ENCODE measurements at regions not wholly inside any gene's neighbourhood (a gene's known extent, or its start where the extent isn't known, plus 50 kb on each side); places are given as distances from the start of the nearest gene placed in this dataset.

DNA sequence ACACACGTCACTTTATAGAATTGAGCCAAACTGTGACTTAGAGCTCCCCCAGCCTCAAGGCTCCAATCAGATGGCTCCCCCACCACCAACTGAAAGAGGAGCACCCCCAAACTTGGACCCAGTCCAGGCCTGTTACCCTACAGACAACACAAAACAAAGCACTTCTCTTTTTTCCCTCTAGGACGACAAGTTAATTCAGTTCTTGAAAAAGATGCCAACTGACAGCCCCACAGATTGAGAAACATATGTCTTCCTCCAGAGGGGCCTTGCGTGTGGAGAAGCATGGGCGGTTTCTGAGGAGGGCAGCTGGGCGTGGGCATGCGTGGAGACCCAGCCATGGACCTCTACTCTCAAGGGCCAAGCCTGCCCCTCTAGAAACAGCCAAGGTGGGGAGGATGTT is 229.5 kb downstream of the SHQ1 start:
- no peaks in the 10 kb centered on the region for H3K36me3 ChIP-seq (ENCODE audit: control insufficient read depth, insufficient read depth, low read length)
- dilution Hi-C loops (cut with HindIII; ENCODE audit: low sequenced_read_pairs, unreplicated experiment) (no loop called here), intact Hi-C loops (cut with micrococcal nuclease) (no loop called here), in situ Hi-C loops (cut with MboI; ENCODE audit: low sequenced_read_pairs) (no loop called here)
- no peak overlapping the region for H2BK15ac ChIP-seq (ENCODE audit: low read depth, low read length)
- no peak overlapping the region for H4K8ac ChIP-seq (ENCODE audit: low read depth in 2 of 2, low read length in 2 of 2)
- H3K4me1 ChIP-seq (ENCODE audit: control insufficient read depth, insufficient read depth, low read length): no peaks in the 10 kb centered on the region
- no peak overlapping the region for H3K4me3 ChIP-seq (ENCODE audit: insufficient read depth, low read depth, low read length)
- ChIA-PET POLR2A (ENCODE audit: unreplicated experiment) (no interaction called here), CTCF (no interaction called here)
- no peak overlapping the region for H2BK5ac ChIP-seq (ENCODE audit: low read depth, low read length, poor library complexity, severe bottlenecking)
- no peaks in the 10 kb centered on the region for H3K9me1 ChIP-seq (ENCODE audit: insufficient read depth, low read length)
- TF ChIP-seq MAFK (IDR thresholded peaks at IDR 0.05; ENCODE audit: low read depth, low read length) (no peak), SMC3 (IDR thresholded peaks at IDR 0.05; ENCODE audit: low read depth, low read length) (no peak), CEBPB (IDR thresholded peaks at IDR 0.05; ENCODE audit: low read depth, low read length) (no peak)
- TF ChIP-seq, protein P1, sequence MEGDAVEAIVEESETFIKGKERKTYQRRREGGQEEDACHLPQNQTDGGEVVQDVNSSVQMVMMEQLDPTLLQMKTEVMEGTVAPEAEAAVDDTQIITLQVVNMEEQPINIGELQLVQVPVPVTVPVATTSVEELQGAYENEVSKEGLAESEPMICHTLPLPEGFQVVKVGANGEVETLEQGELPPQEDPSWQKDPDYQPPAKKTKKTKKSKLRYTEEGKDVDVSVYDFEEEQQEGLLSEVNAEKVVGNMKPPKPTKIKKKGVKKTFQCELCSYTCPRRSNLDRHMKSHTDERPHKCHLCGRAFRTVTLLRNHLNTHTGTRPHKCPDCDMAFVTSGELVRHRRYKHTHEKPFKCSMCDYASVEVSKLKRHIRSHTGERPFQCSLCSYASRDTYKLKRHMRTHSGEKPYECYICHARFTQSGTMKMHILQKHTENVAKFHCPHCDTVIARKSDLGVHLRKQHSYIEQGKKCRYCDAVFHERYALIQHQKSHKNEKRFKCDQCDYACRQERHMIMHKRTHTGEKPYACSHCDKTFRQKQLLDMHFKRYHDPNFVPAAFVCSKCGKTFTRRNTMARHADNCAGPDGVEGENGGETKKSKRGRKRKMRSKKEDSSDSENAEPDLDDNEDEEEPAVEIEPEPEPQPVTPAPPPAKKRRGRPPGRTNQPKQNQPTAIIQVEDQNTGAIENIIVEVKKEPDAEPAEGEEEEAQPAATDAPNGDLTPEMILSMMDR (conservative IDR thresholded peaks at IDR 0.05; ENCODE audit: low read depth, low read length): no peak
- no peak overlapping the region for H3K4ac ChIP-seq (ENCODE audit: low read depth, low read length)
- DNase-seq (no peak), ATAC-seq (ENCODE audit: low read depth) (no peak)
- H2BK120ac ChIP-seq (ENCODE audit: low read depth, low read length): no peak overlapping the region
- H3K56ac ChIP-seq (ENCODE audit: extremely low read depth, insufficient read depth, low read length): no peak overlapping the region
- H3K18ac ChIP-seq (ENCODE audit: low read depth, low read length): no peak overlapping the region
- no peak overlapping the region for H3K4me2 ChIP-seq (ENCODE audit: low read depth, low read length)
- peaks cover 9% of the 10 kb centered on the region for H3K27me3 ChIP-seq (ENCODE audit: control insufficient read depth, insufficient read depth, low read length)
- H3K9ac ChIP-seq (ENCODE audit: low read depth, low read length): no peak overlapping the region
- H4K20me1 ChIP-seq (ENCODE audit: insufficient read depth, low read length): no peaks in the 10 kb centered on the region
- no peaks in the 10 kb centered on the region; the same call in 1 of the 2 replicates for H3K9me3 ChIP-seq (ENCODE audit: control insufficient read depth, insufficient read depth, low read length)
- no CpG with 5 or more reads among the region's 6 CpGs for WGBS, 2 experiments (ENCODE audit: extremely low coverage in 2 of 2, insufficient read length in 1 of 2)
- H2AFZ ChIP-seq (replicated peaks; ENCODE audit: low read length, poor library complexity): no peak overlapping the region
- no peak overlapping the region for H2AK9ac ChIP-seq (replicated peaks; ENCODE audit: low read depth, low read length, poor library complexity)
- no peak overlapping the region for H3K14ac ChIP-seq (replicated peaks; ENCODE audit: low read depth, low read length)
- no peak overlapping the region for H4K5ac ChIP-seq (ENCODE audit: low read depth, low read length)
- no peak overlapping the region for H3K23ac ChIP-seq (ENCODE audit: low read depth, low read length)
- H3K79me1 ChIP-seq (ENCODE audit: low read depth in 1 of 2, low read length in 2 of 2): no peaks in the 10 kb centered on the region
- H2BK20ac ChIP-seq (ENCODE audit: low read depth, low read length): no peak overlapping the region
- H4K91ac ChIP-seq (ENCODE audit: insufficient read depth, low read depth, low read length): no peak overlapping the region
- no peak overlapping the region for H2AK5ac ChIP-seq (ENCODE audit: low read depth, low read length)
- no TSS peak for BruUV-seq (replicated peaks)
- H3K27ac ChIP-seq (ENCODE audit: insufficient read depth, low read length): no peak overlapping the region

All from IMR-90 (cell line).